AG04449 (cell line): ENCODE measurements at regions not wholly inside any gene's neighbourhood (a gene's known extent, or its start where the extent isn't known, plus 50 kb on each side); places are given as distances from the start of the nearest gene placed in this dataset.

Source experiments
- CTCF ChIA-PET: fragments of 350-600 bp; formaldehyde crosslinking; extraction: SDS; loops from one replicate; lab custom pipeline; 2021; ENCODE audit warnings: antibody characterized with exemption; lab: Yijun Ruan, JAX
- POLR2A ChIA-PET: fragments of 400-600, 350-600 bp; formaldehyde crosslinking; extraction: SDS; loops from one replicate; lab custom pipeline; 2020; ENCODE audit warnings: antibody characterized with exemption, inconsistent platforms; lab: Yijun Ruan, JAX
- DNase-seq: peaks from one replicate; pipeline ENCODE4 v3.0.0-alpha.2; 2010; ENCODE audit warnings: low read depth, low spot score
- H3K4me3 ChIP-seq: 2 replicates; pipeline ENCODE4 v1.5.1; 2011; ENCODE audit warnings: low read depth, mild to moderate bottlenecking, control low read depth, low read length
- TF ChIP-seq, protein P1 (sequence below): IDR thresholded peaks from one replicate; pipeline ENCODE4 v1.5.1; 2011; ENCODE audit warnings: mild to moderate bottlenecking, moderate library complexity, low read length, control low read depth, inconsistent platforms; ENCODE audit not compliant: insufficient read depth; ENCODE audit errors: missing control alignments

DNA sequence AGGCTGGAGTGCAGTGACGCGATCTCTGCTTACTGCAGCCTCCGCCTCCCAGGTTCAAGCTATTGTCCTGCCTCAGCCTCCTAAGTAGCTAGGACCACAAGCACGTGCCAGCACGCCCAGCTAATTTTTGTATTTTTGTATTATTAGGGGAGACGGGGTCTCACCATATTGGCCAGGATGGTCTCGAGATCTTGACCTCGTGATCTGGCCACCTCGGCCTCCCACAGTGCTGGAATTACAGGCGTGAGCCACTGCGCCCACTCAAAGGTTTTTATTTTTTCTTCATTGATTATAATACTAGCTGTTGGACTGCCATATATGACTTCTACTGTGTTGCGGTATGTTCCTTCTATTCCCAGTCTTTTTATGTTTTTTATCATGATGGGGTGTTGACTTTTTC lies 569.7 kb upstream of the SLITRK6 start:
- CTCF ChIA-PET: no interaction called here
- DNase-seq: no peak
- no peak overlapping the region for H3K4me3 ChIP-seq
- TF ChIP-seq, protein P1, sequence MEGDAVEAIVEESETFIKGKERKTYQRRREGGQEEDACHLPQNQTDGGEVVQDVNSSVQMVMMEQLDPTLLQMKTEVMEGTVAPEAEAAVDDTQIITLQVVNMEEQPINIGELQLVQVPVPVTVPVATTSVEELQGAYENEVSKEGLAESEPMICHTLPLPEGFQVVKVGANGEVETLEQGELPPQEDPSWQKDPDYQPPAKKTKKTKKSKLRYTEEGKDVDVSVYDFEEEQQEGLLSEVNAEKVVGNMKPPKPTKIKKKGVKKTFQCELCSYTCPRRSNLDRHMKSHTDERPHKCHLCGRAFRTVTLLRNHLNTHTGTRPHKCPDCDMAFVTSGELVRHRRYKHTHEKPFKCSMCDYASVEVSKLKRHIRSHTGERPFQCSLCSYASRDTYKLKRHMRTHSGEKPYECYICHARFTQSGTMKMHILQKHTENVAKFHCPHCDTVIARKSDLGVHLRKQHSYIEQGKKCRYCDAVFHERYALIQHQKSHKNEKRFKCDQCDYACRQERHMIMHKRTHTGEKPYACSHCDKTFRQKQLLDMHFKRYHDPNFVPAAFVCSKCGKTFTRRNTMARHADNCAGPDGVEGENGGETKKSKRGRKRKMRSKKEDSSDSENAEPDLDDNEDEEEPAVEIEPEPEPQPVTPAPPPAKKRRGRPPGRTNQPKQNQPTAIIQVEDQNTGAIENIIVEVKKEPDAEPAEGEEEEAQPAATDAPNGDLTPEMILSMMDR: no peak
- POLR2A ChIA-PET: no interaction called here

DNA sequence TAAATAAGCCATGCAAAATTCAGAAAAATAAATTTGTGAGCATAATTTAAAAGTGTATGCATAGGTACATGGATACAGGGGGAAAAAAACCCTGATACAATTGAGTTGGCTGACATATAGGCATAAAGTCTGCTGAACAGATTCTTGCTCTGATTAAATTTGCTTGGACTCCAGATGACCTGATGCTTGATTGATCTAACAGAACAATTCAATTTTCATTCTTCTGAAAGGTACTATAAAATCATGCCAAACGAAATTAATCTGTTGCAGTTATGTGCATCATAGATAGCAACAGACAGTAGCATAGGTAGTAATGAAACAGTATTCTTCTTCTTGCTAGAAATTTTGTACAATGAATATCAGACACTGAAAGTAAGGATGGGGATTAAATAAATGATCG lies 578.2 kb upstream of the SLITRK6 start:
- no peak overlapping the region for H3K4me3 ChIP-seq
- POLR2A ChIA-PET: no interaction called here
- TF ChIP-seq, protein P1: no peak
- CTCF ChIA-PET: no interaction called here
- DNase-seq: no peak

DNA sequence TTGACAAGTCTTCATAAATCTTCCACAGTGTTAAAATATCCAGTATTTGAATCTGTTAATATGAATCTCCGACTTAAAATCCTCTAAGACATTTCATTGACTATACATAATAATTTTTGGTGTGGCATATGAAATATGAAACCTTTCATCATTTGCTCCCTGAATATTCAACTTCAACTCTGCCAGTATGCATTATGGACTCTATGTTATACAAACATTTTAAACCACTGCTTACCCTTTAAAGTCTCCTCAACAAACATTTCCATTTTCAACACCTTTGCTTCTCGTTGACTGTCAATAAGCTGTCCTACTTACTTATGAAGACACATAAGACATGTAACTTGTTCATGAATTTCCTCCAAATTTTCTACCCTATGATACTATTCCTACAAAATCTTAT lies 579.4 kb upstream of the SLITRK6 start:
- H3K4me3 ChIP-seq: no peak overlapping the region
- ChIA-PET CTCF (no interaction called here), POLR2A (no interaction called here)
- DNase-seq: no peak
- TF ChIP-seq, protein P1: no peak

DNA sequence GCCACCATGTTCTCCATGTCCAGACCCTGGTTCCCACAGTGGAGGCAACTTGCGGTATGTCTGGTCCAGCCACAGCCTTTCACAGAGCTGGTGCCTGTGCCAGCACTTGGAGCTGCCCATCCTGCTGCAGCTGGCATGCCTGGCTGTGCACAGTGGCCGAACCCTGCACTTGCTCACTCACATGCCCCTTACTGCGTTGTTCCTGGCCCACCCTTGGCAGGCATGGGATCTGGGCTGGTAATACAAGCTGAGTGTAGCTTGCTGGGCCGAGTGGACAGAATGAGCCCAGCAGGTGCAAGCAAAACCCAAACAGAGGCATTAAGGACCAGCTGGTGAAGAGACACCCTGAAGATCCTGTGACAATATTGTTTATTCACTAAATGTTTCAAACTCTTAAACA lies 583.9 kb upstream of the SLITRK6 start:
- POLR2A ChIA-PET: no interaction called here
- TF ChIP-seq, protein P1: no peak
- DNase-seq: no peak
- no peak overlapping the region for H3K4me3 ChIP-seq
- CTCF ChIA-PET: no interaction called here

DNA sequence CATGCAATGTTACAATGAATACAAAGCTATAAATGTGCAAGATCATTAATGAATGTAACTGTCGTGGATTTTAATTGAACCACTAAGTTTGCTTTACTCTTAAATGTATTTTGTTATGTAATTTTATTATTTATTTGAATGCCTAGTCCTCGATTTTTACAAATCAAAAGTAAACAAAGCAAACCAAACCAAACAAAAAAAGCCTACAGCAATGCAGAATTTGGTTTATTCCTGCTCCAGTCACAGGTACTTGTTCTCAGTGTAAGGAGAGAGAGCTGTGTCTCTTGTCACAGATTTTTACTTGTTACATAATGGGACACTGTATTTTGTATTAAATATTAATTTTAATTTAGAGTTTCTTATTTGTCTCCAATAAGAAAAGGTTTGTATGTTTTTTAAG lies 584.3 kb upstream of the SLITRK6 start:
- CTCF ChIA-PET: no interaction called here
- DNase-seq: no peak
- POLR2A ChIA-PET: no interaction called here
- H3K4me3 ChIP-seq: no peak overlapping the region
- TF ChIP-seq, protein P1: no peak

DNA sequence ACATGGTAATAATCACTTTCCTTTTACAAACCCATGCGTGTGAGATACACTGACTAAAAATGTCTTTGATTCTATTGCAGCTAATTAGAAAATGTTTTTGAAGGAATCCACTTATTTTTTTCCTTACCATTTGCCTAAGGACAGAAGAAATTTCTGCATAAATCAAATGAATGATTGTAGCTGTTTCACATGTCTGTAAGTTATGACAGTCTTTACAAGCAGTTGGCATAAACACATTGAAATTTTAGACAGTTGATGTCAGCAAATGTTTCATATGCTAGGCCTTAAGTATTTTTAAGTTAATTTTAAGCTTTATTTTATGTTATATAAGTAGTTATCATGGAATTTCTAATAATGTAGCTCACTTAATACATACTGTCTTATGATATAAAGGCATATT lies 598.4 kb upstream of the SLITRK6 start:
- POLR2A ChIA-PET: no interaction called here
- no peak overlapping the region for H3K4me3 ChIP-seq
- CTCF ChIA-PET: no interaction called here
- DNase-seq: no peak
- TF ChIP-seq, protein P1: no peak

DNA sequence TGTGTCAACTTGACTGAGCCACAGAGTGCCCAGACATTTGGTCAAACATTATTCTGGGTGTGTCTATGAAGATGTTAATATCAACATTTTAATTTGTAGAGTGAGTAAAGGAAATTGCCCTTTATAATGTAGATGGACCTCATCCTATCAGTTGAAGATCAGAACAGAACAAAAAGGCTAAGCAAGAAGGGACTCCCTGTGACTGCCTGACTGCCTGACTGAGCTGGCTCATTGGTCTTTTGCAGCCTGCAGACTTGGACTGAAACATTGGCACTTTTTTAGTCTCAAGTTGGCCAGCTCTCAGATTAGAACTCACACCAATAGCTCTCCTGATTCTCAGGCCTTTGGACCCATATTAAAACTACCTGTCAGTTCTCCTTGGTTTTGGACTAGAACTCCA lies 600.4 kb upstream of the SLITRK6 start:
- TF ChIP-seq, protein P1: no peak
- DNase-seq: no peak
- no peak overlapping the region for H3K4me3 ChIP-seq
- ChIA-PET CTCF (no interaction called here), POLR2A (no interaction called here)
